Stimulated activated CD4-positive, alpha-beta T cell treated with anti-CD3 and anti-CD28 coated beads, Interleukin-1b, Interleukin-23, amount 100 ng/mL, for 24 hours (primary cell): ENCODE measurements at regions not wholly inside any gene's neighbourhood (a gene's known extent, or its start where the extent isn't known, plus 50 kb on each side); places are given as distances from the start of the nearest gene placed in this dataset.
"Not testable (repeated sequence)": the region's sequence is repeated elsewhere in the genome, so short reads cannot be mapped to it uniquely, and the experiment has no call there.

Experiments used
- DNase-seq, 4 experiments: peaks; one replicate each; pipeline ENCODE4 v3.0.0-alpha.2; 2020; ENCODE audit warnings: low read depth in 4 of 4, low spot score in 1 of 4

DNA sequence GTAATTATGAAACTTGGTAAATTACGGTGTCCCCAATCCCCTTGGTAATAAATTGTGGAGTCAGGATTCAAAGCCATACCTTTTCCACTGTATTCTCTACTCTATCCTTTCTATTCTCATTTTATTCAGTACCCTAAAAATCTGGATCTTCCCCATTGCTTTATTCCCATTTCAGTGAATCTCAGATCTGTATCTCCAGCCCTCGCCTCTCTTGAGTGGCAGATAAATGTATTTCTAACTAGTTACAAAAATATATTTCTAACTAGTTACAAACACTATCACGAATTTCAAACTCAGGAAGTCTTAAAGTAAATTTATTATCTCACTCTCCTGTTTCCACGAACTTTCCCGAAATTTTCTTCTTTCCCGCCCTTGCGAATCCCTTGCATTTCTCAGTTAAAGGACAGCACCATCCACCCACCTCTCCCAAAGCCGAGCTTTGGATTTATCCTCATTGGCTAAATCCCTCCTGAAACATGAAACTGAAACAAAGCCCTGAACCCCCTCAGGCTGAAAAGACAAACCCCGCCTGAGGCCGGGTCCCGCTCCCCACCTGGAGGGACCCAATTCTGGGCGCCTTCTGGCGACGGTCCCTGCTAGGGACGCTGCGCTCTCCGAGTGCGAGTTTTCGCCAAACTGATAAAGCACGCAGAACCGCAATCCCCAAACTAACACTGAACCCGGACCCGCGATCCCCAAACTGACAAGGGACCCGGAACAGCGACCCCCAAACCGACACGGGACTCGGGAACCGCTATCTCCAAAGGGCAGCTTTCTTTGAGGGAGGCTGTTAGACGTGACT lies 164.3 kb upstream of the PABPC3 start:
- DNase-seq: no peak

DNA sequence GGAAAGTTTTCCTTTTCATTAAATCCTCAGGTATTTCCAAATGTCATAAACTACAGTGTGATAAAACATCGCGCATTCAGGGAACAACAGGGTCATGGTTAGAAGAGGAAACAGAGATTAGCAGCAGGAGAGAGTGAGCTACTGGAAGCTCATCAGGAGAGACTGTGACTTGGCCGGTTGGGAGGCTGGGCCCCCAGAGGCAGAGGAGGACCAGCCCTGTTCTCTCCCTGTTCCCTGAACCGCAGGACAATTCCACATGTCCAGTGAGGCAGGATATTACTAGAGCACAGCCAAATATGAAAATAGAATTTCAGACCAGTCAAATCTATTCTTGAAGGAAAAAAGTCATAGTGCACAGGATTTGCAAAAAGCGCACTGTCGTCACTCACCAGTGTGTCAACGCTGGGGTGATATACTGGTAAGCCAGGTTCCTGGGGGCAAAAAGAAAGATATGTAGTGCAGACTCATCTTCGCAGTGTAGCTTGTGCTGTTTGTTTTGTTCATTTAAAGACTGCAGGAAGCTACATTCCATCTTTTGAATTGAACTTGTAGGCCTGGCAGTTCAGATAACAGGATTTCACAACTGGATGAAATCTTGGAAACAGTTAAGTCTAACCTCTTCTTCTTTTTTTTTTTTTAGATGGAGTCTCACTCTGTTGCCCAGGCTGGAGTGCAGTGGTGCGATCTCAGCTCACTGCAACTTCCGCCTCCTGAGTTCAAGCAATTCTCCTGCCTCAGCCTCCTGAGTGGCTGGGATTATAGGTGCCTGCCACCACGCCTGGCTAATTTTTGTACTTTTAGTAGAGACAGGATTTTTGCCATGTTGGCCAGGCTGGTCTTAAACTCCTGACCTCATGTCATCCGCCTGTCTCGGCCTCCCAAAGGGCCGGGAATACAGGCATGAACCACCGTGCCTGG lies 162.6 kb upstream of the PABPC3 start:
- not testable (repeated sequence) for DNase-seq

DNA sequence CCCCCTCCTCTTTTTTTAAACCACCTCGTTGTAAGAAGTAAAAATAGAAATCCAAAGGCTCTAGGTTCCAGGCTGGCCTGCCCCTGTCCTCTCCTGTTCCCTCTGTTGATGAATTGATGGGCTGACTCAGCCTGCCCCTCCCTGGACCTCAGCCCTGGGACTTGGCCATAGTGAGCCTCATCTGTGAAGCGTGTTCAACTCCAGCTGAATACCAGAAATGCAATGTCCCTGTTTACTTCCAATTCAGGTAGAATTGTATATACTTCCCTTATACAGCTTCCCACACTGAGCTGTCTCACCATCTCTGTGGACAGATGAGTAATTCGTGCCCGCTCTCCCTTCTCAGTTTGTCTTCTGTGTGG lies 161.9 kb upstream of the PABPC3 start:
- not testable (repeated sequence) for DNase-seq

DNA sequence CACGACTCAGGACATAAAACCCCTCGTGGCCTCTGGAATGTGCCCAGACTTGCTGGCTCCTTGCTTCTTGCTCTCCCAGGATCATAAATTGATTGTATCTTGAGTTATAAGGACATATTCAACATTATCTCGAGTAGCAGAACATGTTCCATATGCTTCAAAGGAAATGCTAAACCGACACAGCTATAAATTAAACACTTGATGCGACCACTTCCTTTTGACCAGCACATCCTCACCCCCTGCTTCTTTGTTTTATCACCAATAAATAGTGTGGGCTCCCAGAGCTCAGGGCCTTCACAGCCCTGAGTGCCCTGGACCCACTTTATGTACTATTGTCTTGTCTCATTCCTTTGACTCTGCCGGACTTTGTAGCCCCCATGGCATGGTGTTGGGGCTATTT lies 157.0 kb upstream of the PABPC3 start:
- DNase-seq: no peak

DNA sequence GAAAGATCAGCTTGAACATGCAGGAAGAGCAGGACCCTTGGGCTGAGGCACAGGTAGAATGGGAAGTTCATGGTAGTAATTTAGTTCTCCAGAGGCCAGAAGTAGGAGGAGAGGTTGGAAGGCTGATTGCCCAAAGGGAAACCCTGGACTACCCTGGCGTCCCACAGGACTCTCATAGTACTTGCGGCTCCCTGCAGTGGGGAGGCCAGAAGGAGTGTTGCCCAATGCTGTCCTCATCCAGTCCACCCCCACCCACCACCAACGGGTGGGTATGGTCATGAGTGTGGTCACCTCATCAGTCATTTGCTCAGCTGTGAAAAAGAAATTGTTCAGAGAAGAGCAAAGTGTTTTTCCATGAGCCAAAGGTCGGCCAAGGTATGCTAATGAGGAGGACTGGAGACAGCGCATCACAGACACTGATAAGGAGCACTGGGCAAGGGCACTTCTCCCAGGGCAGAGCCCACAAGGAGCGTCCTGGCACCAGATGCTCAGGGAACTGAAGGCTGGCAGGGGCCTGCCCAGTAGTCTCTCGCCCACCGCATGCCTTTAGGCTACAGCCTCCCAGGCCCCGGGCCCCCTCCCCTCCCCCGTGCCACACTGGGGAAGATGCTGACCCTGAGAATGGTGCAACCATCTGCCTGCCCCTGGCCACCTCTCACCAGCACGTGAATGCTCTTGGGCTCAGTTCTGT lies 154.8 kb upstream of the PABPC3 start:
- DNase-seq: not testable (repeated sequence)

DNA sequence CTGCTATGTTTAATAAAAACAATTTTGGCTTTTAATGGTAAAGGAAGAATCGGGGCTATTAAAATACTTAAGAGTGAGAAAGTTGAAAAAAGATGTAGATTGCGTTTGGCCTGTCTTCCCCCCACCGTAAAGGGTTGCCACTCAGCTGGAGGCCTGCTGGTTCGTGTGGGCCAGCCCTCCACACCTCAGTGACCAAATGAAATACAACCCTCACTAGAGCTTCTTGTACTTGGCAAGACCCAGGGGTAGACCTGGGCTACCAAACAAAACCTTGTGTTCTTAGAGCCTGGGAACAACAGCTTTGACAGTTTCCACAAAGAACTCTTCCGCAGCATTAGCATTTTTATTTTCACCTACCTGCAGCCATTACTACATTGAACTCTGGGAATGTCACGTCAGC lies 152.8 kb upstream of the PABPC3 start:
- DNase-seq: no peak

DNA sequence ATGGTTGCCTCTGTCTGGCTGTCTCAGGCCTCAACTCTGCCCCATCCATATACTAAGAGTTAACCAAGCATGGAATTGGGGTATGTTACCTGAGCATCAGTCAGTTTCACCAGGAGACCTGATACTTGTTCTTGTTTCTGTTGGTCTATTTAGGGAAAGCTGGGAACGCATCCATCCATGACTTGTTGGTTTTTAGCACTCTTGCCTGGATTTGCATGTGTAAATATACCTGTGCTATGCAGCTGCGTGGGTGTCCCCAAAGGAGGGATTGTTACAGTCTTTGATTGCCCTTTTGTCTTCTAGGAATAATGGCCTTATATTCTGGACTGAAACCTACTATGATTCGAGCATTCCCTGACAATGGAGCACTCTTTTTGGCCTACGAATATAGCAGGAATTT lies 151.9 kb upstream of the PABPC3 start:
- DNase-seq: not testable (repeated sequence)

DNA sequence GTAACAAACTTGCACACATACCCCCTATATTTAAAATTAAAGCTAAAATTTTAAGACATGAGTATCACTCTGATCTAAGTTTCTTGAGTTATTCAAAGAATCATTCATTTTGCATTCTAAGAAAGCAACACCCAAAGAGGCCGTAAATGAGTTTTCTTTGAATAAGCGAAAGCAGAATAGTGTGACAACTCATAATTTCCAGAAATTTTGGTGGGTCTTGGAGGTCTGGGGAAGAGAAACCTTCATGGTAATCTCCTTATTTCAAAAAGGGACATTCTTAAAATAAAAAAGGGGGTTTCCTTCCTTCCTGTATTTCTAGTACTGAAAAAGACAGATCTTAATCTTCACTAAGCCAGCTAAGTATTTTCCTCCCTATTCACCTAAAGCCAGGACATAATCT lies 147.0 kb upstream of the PABPC3 start:
- not testable (repeated sequence) for DNase-seq

DNA sequence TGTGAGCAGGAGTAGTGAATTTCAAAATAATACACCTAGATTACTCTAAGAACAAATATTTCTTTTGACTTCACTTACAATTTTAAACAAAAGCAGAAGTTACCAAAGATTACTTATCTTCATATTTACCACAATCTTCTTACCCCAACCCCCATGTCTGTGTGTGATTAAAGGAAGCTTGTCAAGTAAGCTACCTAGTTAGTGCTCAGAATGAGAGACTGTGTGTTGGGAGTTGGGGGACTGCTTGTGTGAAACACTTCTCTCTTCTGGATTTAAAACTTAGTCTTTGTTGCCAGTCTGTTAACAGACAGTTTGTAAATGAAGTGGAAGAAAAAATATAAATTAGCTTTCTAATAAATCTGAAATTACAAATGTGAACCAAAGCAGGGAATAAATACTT lies 145.3 kb upstream of the PABPC3 start:
- DNase-seq: not testable (repeated sequence)

DNA sequence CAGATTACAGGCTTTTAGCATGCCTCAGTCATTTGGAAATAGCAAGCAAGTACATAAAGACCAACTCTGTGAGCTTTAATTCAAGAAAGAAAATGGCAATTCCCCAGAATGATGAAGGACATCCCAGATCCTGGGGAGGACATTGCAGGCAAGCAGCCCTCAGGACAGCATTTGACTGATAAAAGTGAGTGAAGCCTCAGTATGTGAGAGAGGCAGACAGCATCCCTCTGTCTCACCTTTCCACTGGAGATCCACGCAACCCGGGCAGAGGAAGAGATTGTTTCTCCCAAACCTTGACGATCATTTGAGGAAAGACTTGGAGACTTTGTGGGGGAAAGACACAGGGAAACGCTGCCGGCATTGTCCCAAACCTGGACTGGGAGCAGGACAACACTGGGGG lies 128.0 kb upstream of the PABPC3 start:
- not testable (repeated sequence) for DNase-seq

DNA sequence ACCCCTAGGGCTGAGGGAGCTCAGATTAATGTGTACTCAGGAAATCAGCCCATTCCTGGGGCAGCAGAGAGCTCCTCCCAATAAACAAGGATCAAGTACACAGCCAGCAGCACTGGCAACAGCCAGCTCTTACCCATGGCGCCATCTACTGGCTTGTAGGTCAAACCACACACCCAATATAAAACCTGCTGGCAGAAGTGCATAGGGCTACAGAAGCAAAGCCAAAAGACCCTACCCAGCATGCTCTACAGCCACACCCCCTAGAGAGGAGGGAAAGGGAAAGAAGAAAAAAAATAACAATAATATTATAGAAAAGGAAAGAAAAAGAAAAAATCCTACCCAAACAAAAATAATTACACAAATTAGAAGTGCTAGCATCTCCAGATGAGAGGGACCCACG lies 127.5 kb upstream of the PABPC3 start:
- not testable (repeated sequence) for DNase-seq

DNA sequence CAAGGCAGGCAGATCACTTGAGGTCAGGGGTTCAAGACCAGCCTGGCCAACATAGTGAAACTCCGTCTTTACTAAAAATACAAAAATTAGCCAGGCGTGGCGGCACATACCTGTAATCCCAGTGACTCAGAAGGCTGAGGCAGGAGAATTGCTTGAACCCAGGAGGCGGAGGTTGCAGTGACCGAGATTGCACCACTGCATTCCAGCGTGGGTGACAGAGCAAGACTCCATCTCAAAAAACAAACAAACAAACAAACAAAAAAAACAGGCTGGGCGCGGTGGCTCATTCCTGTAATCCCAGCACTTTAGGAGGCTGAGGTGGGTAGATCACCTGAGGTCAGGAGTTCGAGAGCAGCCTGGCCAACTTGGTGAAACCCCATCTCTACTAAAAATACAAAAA lies 122.8 kb upstream of the PABPC3 start:
- DNase-seq: not testable (repeated sequence)

DNA sequence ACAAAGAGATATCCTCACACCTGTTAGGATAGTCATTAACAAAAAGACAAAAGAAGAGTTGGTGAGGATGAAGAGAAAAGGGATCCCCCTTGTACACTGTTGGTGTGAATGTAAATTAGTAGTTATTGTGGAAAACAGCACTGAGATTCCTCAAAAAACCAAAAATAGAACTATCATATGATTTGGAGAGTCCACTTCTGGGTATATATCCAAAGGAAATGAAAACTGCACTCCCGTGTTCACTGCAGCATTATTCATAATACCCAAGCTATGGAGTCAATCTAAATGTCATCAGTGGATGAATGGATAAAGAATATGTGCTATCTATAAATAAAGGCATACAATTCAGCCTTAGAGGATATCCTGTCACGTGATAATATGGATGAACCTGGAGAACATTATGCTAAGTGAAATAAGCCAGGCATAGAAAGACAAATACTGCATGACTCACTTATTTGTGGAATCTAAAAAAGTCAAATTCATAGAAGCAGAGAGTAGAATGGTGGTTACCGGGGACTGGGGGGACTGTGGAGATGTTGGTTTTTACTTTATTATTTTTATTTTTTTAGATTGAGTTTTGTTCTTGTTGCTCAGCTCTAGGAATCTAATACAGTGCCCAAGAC lies 114.6 kb upstream of the PABPC3 start:
- DNase-seq: not testable (repeated sequence)

DNA sequence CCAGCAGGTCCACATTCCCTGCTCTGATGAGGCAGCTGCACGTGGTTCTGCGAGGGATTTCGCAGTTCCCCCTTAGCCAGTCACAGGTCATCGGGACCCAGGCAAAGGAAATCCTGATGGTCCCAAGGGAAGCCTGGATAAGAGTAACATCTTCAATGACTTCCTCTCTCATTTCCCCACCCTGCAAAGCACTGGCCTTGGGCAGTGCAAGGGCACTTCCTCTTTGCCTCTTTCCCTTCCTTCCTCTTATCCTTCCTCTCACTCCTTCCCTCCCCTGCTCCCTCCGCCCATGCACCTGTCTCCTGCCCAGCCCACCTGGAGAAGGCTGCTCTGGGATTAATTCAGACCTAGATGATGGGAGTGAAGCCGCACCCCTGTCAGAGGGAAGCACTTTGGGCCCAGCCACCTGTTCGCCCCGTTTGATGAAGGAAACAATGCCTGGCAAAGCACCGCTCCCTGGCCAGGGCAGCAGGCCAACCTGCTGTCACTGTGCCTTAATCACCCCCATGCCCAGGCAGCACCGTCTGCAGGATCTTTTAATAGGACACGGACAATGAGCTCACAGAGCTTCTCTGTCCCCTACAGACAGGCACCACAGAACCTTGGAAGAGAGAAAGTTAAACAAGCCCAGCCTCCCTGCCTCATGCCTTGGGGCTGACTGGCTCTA lies 113.5 kb upstream of the PABPC3 start:
- no peak for DNase-seq

DNA sequence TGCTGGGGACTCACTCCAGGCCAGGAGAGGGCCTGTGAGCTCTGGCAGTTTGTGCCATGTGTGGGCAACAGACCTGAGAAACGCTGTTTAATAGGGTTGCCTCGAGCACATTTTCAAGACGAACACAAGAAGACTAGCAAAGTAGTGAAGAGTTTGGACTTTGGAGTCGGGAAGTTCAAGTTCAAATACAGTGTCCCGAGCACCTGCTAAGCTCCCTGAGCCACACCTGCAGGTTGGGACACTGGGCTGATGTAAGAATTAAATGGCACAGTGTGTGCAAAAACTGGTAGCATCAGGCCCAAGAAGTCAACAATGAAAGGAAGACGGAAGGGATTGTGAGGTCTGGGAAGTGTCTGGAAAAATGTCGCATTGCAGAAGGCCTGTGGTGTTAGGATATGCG lies 112.8 kb upstream of the PABPC3 start:
- DNase-seq: no peak

DNA sequence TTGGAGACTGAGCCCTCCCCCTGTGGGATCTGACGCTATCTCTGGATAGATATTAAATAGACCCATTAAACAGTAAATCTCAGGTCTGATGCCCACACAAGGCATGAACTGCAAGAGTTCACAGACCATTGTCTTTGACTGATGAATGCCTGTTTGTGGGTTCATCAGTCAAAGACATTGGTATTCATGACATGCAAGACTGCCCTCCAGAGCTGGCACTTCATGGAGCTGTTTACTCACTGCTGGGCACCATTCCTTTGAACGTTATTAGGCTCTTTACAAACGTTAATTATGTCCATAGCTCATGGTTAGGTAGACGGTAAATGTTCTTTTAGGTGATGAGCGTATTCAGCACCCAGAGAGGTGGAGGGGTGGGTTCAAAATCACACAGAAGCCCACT lies 111.8 kb upstream of the PABPC3 start:
- DNase-seq: no peak

DNA sequence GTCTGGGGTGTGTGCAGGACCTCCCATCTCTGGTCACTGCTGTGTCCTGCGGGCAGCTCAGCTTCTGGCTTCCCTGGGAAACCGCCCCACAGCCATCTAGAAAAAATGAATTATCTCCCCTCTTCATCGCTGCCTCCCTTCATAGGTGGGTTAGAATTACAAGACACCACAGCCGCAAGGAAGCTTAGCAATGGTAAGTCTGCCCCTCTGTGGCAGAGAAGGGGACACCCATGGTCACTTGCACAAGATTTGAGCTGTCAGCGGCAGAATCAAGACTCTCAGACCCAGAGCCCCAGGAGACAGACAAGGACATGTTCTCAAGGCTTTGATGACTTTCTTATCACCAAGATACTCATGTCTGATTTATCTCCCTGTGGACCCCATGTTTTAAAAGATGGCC lies 110.8 kb upstream of the PABPC3 start:
- no peak for DNase-seq

DNA sequence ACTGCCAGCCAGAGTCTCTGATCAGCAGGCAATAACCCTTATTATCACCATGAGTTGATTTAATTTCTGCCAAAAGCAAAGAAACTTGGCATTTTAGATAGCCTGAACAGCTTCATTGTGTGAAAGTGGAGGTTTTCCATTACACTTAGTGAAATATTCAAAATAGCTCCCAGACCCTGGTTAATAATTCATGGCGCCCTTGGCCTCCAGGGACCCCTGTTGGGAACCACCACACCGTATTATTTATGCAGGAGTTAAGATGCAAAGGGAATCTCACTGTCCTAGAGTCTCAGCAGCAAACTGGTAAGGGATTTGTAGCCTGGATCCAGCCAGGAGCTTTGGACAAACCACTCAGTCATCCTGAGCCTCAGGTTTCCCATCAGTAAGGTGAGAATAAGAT lies 110.0 kb upstream of the PABPC3 start:
- DNase-seq: no peak

DNA sequence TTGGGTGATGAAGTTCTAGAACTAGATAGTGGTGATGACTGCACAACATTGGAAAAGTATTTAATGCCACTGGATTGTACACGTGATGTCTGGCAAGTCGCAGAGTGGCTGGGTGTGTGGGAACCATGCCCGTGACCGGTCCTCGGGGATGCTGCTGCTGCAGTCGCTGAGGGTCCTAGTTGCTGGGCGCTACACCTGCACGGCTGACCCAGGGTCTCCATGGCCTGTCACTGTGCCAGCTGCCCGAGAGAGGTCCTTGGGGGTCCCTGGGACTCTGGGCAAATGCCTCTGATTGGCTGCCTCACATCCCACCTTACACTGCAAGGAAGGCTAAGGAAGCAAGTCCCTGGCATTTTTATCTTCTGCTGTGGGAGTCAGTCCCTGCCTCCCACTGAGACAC lies 109.1 kb upstream of the PABPC3 start:
- no peak for DNase-seq

DNA sequence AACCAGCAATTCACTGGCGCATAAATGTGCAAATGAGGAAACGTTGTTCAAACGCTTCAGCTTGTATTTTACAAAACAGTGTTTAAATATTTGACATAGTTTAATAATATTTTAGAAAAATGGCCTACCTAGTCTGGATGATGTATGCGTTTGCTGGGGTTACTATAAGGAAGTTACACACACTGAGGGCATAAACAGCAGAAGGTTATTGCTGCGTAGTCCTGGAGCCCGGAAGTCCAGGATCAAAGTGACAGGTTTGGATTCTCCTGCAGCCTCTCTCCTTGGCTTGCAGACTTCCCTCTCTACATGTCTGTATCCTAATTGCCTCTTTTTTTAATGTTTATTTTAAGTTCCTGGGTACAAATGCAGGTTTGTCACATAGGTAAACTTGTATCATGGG lies 106.0 kb upstream of the PABPC3 start:
- DNase-seq: not testable (repeated sequence)

DNA sequence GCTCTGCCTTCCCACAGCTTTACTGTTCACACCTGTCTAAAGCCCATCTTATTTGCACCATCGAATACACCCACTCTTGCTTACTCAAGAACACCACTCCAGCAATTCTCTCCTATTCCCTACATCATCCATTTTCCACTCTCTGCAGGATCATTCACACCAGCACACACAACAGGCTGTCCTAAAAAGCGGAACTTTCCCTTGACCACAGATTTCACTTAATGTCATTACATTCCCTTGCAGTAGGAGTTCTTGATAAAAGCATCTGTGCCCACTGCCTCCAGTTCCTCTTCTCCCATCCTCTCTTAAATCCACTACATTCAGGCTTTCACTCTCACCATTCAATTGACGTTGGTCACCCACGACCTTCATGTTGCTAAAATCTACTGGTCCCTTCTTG lies 103.0 kb upstream of the PABPC3 start:
- not testable (repeated sequence) for DNase-seq
